ENCODE measurements at regions not wholly inside any gene's neighbourhood (a gene's known extent, or its start where the extent isn't known, plus 50 kb on each side); places are given as distances from the start of the nearest gene placed in this dataset.
"Not testable (repeated sequence)": the region's sequence is repeated elsewhere in the genome, so short reads cannot be mapped to it uniquely, and the experiment has no call there.

- no peak for DNase-seq
- H3K4me3 ChIP-seq: no peak overlapping the region
- intact Hi-C loops (cut with DNase I): no loop called here
- no peak for TF ChIP-seq CTCF (IDR thresholded peaks at IDR 0.05)
- no peak for TF ChIP-seq POLR2A (IDR thresholded peaks at IDR 0.05)
- 86 to 95% methylated on average over 3 of the region's 3 CpGs for WGBS, 2 donors
- H3K27me3 ChIP-seq: no peaks in the 10 kb centered on the region
- no peaks in the 10 kb centered on the region for H3K4me1 ChIP-seq
- no peaks in the 10 kb centered on the region for H3K36me3 ChIP-seq
- no peak overlapping the region for H3K27ac ChIP-seq
- H3K9me3 ChIP-seq: no peaks in the 10 kb centered on the region
Measured at GRCh38 chr2:190150413-190150812, 87.9 kb upstream of the MSTN start.

GRCh38 chr2:190149908-190150307, 87.4 kb upstream of the MSTN start:
- intact Hi-C loops (cut with DNase I): no loop called here
- H3K36me3 ChIP-seq: no peaks in the 10 kb centered on the region
- H3K27me3 ChIP-seq: no peaks in the 10 kb centered on the region
- H3K27ac ChIP-seq: no peak overlapping the region
- H3K9me3 ChIP-seq: no peaks in the 10 kb centered on the region
- no peak for DNase-seq
- no peak overlapping the region for H3K4me3 ChIP-seq
- TF ChIP-seq POLR2A (IDR thresholded peaks at IDR 0.05) (no peak), CTCF (IDR thresholded peaks at IDR 0.05) (no peak)
- WGBS, 2 donors: 47 to 69% methylated on average over 3 to 5 of the region's 6 CpGs
- no peaks in the 10 kb centered on the region for H3K4me1 ChIP-seq

GRCh38 chr2:190149200-190149599, 86.7 kb upstream of the MSTN start:
- Histone ChIP-seq H3K4me3 (no peak overlapping the region), H3K4me1 (no peaks in the 10 kb centered on the region), H3K27me3 (no peaks in the 10 kb centered on the region), H3K9me3 (no peaks in the 10 kb centered on the region), H3K36me3 (no peaks in the 10 kb centered on the region), H3K27ac (no peak overlapping the region)
- 74 to 78% methylated on average over 4 of the region's 4 CpGs for WGBS, 2 donors
- intact Hi-C loops (cut with DNase I): no loop called here
- TF ChIP-seq POLR2A (IDR thresholded peaks at IDR 0.05): no peak
- no peak for TF ChIP-seq CTCF (IDR thresholded peaks at IDR 0.05)
- no peak for DNase-seq

- H3K36me3 ChIP-seq; H3K4me3 ChIP-seq; H3K4me1 ChIP-seq; H3K27me3 ChIP-seq; intact Hi-C loops (cut with DNase I); H3K27ac ChIP-seq; DNase-seq; H3K9me3 ChIP-seq: not testable (repeated sequence)
- 88% methylated on average over 5 of the region's 5 CpGs for WGBS, 2 donors
Measured at GRCh38 chr2:190146109-190146508, 83.6 kb upstream of the MSTN start.

- H3K36me3 ChIP-seq; H3K4me3 ChIP-seq; intact Hi-C loops (cut with DNase I); H3K4me1 ChIP-seq; H3K27ac ChIP-seq; DNase-seq; H3K27me3 ChIP-seq: not testable (repeated sequence)
- WGBS, 2 donors: 87 to 90% methylated on average over 1 to 2 of the region's 2 CpGs
- H3K9me3 ChIP-seq: peaks cover 0 to 16% (median 7%) of the 10 kb centered on the region in 3 donors
Measured at GRCh38 chr2:190140474-190140873, 77.9 kb upstream of the MSTN start.

- H3K27ac ChIP-seq: no peak overlapping the region
- no peak overlapping the region for H3K4me3 ChIP-seq
- no peaks in the 10 kb centered on the region for H3K27me3 ChIP-seq
- DNase-seq: no peak
- no peak for TF ChIP-seq POLR2A (IDR thresholded peaks at IDR 0.05)
- TF ChIP-seq CTCF (IDR thresholded peaks at IDR 0.05): no peak
- 89 to 100% methylated on average over 1 of the region's 1 CpG for WGBS, 2 donors
- H3K4me1 ChIP-seq: no peaks in the 10 kb centered on the region
- peaks cover 0 to 16% (median 7%) of the 10 kb centered on the region in 3 donors for H3K9me3 ChIP-seq
- intact Hi-C loops (cut with DNase I): no loop called here
- H3K36me3 ChIP-seq: no peaks in the 10 kb centered on the region
Measured at GRCh38 chr2:190139371-190139770, 76.8 kb upstream of the MSTN start.
